Inferior parietal cortex (tissue), 1 donor: ENCODE measurements at regions not wholly inside any gene's neighbourhood (a gene's known extent, or its start where the extent isn't known, plus 50 kb on each side); places are given as distances from the start of the nearest gene placed in this dataset.

Source experiments
- DNase-seq: peaks from one replicate; pipeline ENCODE4 v3.0.0-alpha.2; 2016; ENCODE audit errors: extremely low spot score

DNA sequence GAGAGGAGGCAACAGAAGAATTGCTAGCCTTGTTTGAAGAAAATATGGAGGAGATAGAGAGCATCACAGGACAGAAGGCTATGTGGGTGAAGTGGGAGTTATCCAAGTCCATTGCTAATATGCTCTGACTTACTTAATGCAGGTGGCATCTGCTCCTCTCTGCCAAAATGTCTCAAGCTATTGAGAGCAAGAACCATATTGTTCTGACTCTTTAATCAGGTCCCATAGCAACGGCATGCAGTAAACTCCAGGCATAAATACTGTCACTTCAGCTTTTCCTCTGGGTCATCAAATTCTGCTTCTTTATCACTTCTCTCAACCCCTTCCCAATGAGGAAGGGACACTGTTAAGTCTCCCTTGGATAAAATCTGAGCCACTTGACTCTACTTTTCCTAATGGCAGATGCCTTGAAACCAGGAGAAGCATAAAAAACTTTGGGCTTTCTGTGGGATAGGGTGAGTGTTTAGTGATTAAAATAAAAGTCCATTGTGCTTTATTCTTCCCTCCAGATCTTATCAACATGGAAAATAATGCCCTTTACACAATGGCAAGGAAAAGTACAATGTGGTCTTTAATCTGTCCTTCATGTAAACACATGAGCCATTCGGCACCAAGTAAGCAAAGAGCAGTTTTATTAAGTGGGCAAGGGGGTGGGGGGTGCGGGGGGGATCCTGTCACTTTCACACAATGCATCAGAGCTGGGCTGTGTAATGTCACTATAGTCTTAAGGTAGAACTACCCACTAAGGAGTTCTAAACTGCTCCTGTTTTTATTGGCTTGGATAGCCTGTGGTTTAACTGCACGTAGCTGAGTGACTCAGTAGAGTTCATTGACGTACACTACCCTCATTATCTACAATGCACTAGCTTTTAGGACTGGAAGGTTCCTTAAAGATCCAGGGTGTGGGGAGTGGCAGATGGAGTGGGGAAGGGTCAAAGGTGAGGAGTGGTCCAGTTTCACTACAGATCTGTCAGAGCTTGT lies 71.0 kb upstream of the TARS1 start:
- DNase-seq, result no peak

DNA sequence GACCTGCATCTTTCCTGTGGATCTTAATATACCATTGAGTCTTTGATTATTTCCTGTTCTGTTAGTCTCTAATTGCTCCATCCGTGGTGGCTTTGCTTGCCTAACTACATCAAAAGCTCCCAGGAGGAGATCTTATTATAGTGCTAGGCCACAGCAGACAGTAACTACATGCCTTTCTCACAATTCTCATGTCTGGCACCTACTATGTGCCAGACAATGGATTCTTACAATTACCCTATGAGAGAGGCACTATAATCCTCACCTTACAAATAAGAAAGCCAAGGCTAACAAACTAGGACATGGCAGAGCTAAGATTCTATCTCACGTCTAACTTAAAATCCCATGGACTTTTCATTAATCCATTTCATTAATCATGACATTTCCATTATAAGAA lies 70.3 kb upstream of the TARS1 start:
- no peak for DNase-seq

DNA sequence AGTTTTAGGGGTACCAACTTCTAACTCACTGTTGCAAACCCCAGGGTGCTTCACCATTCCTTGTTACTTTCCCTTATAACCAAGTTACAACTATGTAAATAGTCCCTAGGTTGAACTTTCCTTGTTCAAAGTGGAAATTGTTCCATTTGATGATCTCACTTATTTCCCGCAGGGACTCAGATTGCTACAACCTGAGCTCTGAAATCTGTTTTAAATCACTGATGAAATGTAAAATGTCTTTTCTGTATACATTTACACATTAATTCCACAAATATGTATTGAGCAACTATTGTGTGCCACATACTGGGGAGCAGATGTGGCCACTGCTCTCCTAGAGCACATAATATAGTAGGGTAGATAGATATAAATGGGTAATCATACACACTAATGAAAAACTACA lies 69.1 kb upstream of the TARS1 start:
- DNase-seq, result no peak

DNA sequence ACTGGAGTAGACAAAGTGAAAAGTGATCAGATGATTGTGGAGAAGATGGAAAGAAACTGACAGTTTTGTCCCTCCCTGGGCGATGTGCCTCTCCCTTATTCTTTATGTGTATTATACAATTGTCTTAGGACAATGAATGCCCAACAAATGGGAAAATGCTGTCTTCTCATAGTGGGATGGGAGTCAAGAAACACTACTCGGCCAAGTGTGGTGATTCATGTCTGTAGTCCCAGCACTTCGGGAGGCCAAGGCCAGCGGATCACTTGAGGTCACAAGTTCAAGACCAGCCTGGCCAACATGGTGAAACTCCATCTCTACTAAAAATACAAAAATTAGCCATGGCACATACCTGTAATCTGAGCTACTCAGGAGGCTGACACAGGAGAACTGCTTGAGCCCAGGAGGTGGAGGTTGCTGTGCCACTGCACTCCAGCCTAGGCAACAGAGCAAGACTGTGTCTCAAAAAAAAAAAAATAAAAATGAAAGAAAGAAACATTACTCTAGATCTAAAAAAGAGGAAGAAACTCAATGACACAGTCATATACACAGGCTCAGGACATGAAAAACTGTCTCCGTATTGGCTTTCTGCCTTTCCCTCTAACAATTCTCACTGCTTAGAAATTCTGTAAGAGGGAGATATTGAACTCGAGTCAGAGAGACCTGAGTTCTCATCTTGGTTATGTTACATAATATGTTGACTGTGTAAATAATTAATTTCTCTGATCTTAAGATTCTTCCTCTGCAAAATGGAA lies 67.9 kb upstream of the TARS1 start:
- no peak for DNase-seq

DNA sequence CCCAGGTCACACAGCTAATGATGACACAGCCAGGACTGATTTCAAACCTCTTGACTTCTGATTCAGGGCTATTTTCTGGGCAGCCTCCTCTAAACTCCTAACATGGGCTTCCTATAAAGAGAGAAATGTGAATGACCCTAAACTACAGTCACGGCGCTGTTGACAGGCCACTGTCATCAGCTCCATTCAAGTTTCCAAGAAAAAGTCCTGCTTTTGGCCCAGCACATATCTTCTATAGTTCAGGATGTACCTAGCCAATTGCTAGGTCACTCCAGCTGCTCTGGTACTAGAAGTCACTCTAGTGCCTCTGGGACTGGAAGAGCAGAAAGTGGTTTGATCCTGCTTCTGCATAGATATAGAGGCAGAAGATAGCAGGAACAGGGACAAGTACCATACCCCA lies 64.9 kb upstream of the TARS1 start:
- DNase-seq, result no peak

DNA sequence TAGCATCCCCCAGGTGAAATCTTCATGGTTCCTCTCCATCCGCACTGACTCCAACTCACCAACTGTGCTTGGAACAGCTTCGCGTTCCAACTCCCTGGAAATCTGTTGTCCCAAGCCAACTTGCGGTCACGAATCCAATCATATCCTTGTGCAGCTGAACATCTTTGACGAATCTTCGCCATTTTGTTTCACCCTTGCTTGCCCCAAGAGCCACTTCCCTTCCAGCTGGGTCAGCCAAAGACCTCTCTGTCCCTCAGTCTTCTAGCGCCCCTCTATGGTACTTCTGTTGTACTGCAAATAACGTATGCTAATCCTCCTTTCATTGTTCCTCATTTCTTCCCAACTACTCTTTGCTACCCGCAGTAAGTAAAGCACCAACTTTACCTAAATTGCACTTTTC lies 61.0 kb upstream of the TARS1 start:
- no peak for DNase-seq

DNA sequence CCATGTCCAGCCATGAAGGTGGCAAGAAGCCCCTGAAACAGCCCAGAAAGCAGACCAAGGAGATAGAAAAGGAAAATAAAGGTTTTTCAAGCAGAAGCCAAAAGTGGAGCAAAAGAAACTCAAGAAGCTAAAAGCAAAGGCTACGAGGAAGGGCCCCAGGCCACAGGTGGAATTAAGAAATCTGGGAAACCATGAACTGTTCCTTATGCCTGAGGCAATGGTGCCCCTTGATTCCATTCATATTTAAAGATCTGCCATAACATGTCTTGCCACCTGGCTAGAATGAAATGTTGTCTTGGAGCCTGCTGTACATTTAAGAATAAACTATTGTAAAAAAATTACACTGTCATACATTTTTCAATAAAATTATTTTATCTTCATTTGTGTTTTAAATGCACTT lies 59.5 kb upstream of the TARS1 start:
- no peak for DNase-seq
